ENCODE measurements at regions not wholly inside any gene's neighbourhood (a gene's known extent, or its start where the extent isn't known, plus 50 kb on each side); places are given as distances from the start of the nearest gene placed in this dataset.

DNA sequence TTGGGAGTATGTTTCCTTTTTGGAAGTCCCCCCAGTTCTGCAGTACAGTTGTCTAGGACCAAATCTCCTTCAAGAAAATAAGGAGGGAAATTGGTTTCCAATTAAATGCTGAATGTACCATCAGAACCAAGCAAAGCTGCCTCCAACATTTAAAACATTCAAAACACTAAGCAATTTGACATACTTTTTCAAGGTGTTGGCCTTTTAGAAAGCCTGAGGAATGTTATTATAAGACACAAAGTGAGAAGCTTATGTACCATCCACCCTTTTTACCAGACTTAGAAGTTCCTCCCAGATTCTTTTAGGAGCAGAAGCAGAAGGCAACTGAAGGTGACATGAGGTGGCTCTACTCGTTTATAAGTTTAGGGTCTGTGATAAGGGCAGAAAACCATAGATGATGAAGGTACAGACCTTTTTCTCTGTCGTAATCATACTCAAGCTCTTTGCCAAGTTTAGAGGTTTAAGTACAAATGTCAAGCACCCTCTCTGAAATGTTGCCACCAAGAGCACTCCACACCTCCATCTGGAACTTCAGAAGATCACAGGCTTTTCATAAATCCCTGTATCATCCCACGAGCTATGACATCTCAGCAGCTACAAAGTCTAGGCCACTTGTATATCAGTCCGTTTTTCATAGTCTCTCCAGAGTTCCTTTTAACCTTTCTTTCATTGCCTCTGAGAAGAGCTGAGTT, 282.5 kb upstream of the THBS1 start:
- DNase-seq = no peak

DNA sequence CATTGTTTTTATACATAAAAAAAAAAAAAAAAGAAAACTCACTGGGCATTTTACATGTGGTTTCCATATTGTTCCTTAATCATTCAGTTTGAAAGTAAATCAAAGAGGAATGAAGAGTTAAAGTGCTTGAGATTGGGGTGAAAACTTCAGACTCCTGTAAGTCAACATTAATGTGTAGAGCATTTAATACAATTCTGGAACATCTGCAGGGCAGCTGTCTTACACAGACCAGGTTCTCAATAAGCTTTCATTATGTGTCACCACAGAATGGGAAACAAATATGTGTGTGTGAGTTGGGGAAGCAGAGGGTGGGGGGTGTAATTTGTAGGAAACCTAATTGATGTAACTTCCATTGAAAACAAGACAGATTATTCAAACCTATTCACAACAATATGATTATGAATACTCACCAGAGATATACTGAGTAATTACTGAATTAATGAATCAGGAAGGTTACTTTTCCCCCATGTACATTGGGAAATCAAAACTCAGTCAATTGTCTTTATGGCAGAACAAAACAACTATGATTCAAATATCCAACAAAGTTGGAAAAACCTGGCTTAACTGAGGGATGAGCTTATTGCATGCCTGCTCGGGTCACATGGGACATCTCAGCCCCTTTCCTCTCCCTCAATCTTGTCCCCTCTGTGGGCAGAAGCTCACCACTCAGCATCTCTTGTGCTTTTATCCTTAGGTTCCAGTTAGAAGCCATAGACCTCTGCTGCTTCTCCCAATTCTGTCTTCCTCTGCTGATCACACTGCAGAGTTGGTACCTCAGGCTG, 281.2 kb upstream of the THBS1 start:
- DNase-seq = no peak

- DNase-seq = no peak
Measured at GRCh38 chr15:39300451-39301153, 280.3 kb upstream of the THBS1 start.

DNA sequence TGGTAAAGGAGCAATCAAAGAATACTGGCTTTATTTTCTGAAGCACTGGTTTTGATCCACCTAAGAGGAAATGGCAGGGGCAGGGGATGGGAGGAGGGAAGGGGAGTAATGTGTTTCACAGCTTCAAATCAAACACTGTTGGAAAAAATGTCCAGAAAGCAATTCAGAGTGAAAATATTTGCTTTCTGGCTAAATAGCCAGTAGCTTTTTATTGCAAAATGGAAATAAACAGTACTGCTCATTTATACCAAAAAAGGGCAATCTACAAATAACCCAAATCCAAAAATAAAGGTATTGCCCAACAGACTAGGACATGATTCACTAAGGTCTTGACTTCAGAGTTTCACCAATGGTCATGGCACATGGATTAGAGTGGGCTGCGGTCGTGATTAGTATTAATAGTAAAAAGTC, 279.3 kb upstream of the THBS1 start:
- no peak for DNase-seq

GRCh38 chr15:39302936-39303335, 277.9 kb upstream of the THBS1 start:
- DNase-seq = no peak

DNA sequence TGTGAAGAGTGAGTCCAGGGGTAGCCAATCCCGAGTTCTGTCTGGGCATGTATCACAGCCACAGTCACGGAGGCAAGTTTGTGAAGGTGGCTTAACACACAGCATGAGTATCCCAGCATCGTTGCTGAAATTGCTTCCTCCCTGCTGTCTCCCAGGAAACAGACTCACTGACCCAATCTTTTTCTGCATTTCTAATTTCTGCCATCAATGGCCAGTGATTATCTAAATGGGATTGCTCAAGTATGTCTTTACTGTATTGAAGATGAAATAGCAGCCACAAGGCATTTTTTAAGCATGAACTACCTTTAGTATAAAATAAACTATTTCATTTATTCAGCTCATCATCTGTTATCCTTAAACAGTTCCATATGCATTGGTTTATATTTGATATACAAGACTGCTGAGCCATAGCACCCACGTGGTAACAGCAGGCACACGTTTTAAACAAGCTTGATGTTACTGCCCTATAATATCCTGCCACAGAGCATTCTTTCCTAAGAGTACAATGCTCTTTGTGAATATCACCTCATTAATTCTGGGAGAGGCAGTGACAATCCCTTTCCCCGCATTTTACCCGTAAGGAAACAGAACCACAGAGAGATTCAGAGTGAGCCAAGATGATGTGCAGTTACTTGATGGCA, 276.6 kb upstream of the THBS1 start:
- DNase-seq = no peak

DNA sequence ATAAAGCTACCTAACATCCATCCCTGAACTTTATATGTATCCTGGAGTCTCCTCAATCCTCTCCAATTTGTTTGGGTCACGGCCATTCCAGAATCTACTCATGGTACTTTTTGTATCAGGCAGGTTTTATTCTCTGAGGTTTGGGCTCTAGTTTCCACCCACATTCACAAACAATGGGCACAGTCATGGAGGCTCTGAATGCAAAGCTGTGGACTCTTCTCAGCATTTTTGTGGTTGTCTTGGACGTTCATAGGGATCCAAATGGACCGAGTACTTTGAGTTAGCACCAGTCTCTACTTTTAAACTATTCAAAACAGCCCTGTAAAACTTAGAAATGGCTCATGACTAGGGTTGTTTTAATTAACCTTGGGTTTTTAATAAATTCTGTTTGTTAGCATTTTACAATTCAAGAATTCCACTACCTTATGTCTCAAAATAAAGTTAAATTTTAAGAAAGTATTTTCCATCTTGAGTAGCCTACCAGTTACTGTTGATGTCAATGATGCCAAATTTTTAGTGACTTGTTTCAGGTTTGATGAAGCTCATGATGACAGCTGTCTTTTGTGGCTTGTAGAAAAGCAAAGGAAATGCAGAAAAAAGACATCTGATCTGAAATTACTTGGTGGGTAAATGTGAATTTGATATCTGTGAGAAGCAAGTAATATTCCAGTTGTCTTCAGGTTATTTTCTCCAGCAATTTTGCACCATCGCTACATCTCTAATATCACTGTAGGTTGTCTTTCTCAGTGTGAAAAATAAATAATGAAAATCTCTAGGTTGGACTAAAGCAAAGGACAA, 275.7 kb upstream of the THBS1 start:
- DNase-seq = no peak

DNA sequence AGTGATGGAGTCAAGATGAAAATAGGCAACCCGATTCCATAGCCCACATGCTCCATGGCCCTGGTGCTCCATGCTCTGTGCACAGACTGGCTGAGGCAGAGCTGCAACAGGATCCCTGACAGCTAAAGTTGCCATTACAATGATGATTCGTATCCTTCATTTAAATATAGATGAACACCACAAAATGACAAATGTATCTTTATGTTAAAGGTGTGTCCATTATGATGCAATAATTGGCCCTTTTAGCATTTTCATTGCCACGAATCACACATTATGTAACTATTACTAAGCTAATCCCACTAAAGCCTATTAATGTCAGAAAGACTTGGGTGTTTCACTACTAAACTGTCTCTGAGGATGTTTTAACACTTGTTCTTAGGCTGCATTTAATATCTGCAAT, 270.2 kb upstream of the THBS1 start:
- no peak for DNase-seq

GRCh38 chr15:39312984-39313383, 267.9 kb upstream of the THBS1 start:
- DNase-seq = no peak

GRCh38 chr15:39313467-39313866, 267.4 kb upstream of the THBS1 start:
- no peak for DNase-seq

- DNase-seq = no peak
Measured at GRCh38 chr15:39313881-39314280, 267.0 kb upstream of the THBS1 start.

GRCh38 chr15:39315206-39315850, 265.6 kb upstream of the THBS1 start:
- DNase-seq = no peak

DNA sequence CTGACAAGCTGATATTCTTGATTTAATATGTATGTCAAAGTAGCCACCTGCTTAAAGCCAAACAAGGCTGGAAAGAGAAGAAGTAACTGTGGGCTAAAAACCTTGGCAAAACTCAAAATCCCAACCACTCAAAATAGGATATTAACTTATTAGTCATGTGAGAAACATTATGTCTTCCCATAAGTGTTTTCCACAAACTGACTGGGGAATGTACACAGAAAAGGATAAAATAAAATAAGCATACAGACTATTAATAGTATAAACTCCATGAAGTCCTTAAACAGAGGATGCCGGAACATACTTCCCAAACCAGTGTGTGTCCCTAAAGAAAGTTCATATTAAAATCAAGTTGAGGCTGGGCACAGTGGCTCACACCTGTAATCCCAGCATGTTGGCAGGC, 263.7 kb upstream of the THBS1 start:
- DNase-seq = no peak

DNA sequence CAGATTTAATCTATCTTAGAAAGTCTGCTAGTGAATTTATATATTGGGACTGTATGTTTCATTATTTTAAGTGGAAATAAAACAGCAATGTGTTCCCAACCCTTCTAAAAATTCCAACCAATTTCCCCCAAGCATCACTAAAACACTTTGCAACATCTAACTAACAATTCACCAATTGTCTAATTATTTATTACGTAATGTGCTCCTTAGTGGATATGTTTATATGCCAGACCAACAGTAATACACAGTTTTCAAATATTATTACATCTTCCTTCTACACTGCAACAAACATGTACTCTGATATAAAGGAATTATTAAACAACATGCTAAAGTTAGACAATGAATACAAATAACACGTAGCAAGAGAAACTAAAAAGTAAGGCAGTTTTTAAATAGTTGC, 262.6 kb upstream of the THBS1 start:
- DNase-seq = no peak

- DNase-seq = no peak
Measured at GRCh38 chr15:39320355-39320754, 260.5 kb upstream of the THBS1 start.

- DNase-seq = no peak
Measured at GRCh38 chr15:39320886-39321285, 260.0 kb upstream of the THBS1 start.

GRCh38 chr15:39321977-39322376, 258.9 kb upstream of the THBS1 start:
- no peak for DNase-seq

GRCh38 chr15:39323157-39323556, 257.7 kb upstream of the THBS1 start:
- no peak for DNase-seq

- DNase-seq = no peak
Measured at GRCh38 chr15:39323706-39324105, 257.2 kb upstream of the THBS1 start.

GRCh38 chr15:39326306-39326975, 254.4 kb upstream of the THBS1 start:
- DNase-seq = no peak

GRCh38 chr15:39327005-39327730, 253.7 kb upstream of the THBS1 start:
- DNase-seq = no peak
